HG03135 (cell line): ENCODE measurements at regions not wholly inside any gene's neighbourhood (a gene's known extent, or its start where the extent isn't known, plus 50 kb on each side); places are given as distances from the start of the nearest gene placed in this dataset.
"Not testable (repeated sequence)": the region's sequence is repeated elsewhere in the genome, so short reads cannot be mapped to it uniquely, and the experiment has no call there.

ENCODE experiments used
- ATAC-seq: cut with Tn5 transposase; IDR thresholded peaks from one replicate; pipeline ENCODE4 v1.9.1; 2021; ENCODE audit warnings: mild to moderate bottlenecking, moderate library complexity; ENCODE audit not compliant: unreplicated experiment

DNA sequence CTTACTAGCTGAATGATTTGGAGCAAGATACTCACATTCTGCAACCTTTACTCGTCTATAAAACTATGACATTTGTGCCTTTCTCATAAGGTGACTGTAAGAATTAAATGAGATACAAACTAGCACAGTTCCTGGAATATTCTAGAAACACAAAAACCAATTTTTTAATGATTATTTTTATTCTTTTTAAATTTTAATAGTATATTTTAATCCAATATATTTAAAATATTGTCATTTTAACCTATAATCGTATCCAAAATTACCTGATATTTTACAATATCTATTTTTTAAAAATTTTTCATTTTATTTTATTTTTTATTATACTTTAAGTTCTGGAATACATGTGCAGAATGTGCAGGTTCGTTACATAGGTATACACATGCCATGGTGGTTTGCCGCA is 238.1 kb downstream of the OLFM4 start:
- no peak for ATAC-seq

GRCh38 chr13:53269634-53270033 is 241.0 kb downstream of the OLFM4 start:
- no peak for ATAC-seq

GRCh38 chr13:53272873-53273272 is 244.3 kb downstream of the OLFM4 start:
- ATAC-seq: no peak

DNA sequence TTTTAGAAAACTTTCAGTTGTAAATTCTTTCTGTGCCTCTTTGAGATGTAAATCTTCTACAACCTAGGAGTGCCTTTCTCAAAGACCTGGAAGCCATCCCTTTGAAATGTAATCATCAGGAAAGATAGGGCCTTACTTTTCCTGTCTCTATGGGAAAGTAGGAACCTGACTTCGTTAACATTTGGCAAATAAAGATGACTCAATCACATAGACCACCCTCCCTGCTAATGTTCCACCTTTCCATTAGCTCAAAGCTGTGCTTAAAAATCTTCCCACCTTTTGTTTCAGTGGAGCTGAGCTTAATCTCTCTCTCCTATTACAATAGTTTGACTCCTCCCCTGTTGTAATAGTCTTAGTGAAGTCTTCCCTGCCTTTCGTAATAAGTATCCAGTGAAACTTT is 247.7 kb downstream of the OLFM4 start:
- ATAC-seq: no peak

GRCh38 chr13:53281677-53282076 is 253.1 kb downstream of the OLFM4 start:
- no peak for ATAC-seq

DNA sequence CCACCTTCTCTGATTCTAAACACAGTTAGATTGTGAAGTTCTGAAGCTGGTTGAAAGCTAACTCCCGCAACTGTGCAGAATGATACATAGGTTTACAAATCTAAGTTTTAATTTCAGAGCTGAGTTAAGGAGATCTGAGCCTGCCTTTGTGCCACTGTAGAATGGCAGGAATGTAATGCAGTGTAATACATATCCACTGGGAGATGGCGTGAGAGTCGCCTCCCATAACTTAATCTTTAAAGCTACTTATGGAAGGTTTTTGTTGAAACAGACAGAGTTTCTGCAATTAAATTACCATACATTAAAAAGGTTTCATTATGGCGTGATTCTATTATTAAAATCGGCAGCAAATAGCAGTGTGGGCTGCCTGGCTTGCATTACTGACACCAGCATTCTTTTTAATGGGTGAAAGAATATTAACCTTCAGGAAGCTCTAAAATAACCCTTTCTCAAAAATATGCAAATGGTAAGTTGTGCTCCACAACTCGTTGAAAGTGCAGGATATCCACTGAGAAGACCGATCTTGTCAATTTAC is 257.4 kb downstream of the OLFM4 start:
- no peak for ATAC-seq

DNA sequence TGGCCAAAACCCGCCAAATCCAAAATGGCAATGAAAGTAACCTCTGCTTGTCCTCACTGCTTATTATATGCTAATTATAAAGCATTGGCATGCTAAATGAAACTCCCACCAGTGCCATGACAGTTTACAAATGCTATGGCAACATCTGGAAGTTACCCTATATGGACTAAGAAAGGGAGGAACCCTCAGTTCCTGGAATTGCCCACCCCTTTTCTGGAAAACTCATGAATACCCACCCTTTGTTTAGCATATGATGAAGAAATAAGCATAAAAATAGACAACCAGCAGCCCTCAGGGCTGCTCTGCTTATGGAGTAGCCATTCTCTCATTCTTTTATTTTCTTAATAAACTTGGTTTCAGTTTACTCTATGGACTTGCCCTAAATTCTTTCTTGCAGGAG is 269.8 kb downstream of the OLFM4 start:
- ATAC-seq: no peak

DNA sequence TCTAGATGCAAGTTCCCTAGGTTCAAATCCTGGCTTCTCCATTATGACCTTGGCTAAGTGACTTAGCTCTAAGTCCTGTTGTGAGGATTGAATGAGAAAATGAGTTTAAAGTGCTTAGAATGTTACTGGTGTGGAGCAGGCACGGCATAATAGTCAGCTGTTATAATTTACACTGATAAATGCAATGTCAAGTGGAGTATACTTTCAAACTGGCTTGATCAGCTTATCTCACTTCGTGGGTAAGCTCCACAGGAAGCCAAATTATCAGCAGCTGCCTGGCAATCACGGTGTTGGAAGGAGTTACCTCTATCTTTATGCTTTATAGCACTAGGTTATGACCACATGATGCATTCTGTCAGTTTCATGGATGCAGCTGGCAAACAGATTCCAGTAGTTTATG is 272.8 kb downstream of the OLFM4 start:
- no peak for ATAC-seq

- ATAC-seq: not testable (repeated sequence)
Measured at GRCh38 chr13:53305419-53305818, 276.8 kb downstream of the OLFM4 start.

DNA sequence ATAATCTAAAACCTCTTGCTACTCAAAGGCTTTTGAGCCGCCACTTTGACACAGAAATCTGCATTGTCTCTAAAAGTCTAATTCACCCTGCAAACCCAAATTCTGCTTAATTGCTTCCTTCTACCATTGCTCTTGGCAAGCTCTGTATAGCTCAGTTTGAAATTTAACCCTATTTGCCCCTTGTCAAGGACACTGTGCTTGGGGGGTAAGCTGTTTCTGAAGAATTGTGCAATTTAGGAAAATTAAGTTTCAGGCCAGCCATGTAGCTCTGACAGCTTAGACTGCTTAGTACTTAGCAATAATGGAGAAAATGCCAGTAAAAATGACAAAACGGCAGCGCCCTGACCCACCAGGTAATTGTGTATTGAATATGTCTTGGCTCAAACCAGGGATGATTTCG is 282.2 kb downstream of the OLFM4 start:
- ATAC-seq: no peak

DNA sequence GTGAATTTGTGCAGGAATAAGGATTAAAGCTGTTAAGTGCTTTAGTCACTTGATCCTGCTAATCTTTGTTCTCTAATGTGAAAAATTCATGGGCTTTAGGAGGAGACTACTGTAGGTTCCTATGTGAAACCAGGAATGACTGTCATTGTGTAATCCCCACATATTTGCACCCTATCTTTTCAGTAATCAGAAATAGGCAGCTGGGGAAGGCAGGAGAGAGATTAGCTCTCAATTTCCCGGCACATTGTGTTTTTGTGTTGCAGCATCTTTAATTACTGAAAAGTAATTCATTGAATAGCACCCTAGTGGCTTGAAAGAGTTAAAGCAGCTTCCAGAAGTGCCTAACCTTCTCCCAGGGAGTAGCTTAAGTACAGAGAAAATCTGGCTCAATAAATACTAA is 282.9 kb downstream of the OLFM4 start:
- ATAC-seq: no peak

DNA sequence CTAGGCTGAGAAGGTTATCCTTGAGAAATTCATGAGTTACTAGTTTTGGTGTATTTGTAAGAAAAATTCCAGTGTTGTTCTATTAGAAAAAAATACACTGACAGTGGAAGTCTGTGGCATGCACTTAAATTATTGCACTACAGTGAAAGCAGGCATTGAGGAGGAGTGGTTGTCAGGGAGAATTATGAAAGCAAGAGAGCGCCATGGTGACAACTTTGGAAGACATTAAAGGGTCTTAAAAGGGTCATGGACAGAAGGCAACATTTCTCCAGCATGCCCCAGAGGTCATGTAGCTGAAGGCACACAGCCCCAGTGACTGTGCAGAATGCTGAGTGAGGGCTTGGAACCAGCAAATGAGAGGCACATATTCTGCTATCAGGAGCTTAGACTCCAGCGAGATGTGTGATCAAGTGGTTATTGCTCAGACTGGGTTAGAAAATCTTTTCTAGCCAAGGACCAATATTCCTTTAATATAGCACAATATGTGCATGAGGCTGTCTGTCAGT is 292.7 kb downstream of the OLFM4 start:
- ATAC-seq: no peak

DNA sequence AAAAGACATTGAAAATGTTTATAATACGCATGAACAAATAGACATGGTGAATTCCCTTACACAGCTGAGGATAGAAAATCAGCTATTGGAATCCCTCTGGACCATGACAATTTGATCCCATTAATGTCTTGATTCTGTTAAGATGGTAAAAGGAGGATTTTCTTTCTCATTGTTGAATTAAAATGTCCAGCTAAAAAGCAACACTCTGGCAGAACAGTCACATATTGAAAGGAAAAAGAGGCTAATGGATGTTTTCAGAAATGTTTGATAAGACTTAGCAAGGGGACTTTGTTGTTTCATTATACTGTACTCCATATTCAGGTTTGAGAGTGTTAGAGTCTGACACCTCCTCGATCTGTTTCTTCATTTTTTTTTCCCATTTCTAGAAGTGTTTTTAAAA is 296.0 kb downstream of the OLFM4 start:
- no peak for ATAC-seq

GRCh38 chr13:53326716-53327115 is 298.1 kb downstream of the OLFM4 start:
- ATAC-seq: no peak

DNA sequence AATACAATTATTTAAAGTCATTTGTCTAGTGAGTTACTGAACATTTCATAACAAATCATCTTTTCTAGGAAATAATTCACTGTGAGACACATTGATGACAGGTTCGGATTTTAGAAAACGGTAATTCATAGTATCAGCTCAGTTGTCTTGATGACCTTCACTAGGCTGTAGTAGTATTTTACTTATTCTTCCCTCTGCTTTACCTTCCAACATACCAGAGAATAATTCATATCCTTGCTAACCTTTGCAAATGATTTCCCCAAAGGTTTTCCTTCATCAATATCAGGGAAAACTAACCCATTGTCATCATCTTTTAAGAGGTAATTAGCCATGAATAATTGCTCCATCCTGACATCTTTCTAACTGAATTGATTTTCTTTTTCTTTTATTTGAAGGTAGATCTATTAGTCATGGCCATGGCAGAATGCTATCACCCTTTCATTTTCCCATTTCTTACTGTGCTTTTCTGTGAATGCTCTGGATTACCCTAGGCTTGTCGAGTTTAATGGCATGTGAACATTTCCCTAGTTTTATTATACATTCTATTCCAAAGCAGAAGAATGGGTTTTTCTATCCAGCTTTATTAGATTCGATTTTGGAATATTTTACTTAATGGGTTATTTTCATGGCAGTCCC is 299.2 kb downstream of the OLFM4 start:
- no peak for ATAC-seq

- no peak for ATAC-seq
Measured at GRCh38 chr13:53336441-53337160, 308.0 kb downstream of the OLFM4 start.

GRCh38 chr13:53338760-53339159 is 310.1 kb downstream of the OLFM4 start:
- no peak for ATAC-seq

GRCh38 chr13:53340505-53341143 is 312.0 kb downstream of the OLFM4 start:
- ATAC-seq: no peak

DNA sequence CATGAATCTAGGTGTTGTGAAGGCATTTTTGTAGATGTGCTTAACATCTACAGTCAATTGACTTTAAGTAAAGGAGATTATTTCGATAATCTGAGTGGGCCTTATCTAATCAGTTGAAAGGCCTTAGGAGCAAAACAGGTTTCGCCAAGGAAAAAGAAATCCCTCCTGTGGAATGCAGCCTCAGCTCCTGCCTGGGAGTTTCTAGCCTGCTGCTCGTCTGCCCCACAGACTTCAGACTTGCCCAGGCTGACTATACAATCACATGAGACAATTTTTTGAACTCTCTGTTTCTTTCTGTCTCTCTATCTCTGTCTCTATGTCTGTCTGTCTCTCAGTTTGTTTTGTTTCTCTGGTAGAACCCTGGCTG is 312.5 kb downstream of the OLFM4 start:
- ATAC-seq: no peak

DNA sequence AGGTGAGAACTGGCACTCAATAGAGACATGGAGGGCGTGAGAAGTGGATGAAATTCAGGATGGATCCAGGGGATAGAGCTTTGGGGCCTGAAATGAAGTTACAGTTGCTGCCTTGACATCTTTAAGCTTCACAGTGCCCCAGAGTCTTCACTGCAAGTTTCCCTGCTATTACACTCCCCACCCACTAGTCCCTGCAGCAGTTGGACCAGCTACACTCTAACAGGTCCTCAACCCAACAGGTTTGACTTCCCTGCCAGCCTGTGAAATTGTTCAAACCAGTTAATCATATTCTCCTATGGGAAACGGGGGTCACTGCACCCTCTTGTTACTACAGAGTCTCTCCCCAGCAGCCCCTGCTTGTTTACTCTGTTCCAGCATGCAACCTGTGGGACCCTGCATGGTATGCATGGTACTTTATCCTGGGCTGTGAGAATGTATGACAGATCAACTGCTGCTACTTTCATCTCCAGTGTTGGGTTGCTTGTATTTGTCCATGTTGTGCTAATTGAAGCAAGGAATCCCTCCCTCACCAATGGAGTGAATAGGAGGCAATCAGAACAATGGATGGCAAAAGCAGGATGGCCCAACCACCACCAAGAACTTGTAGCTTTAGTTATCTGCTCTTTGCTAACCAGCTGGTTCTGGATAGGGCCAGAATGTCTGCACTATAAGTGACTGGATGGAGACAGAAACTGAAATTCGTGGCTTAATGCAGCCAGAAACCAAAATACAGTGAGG is 314.2 kb downstream of the OLFM4 start:
- no peak for ATAC-seq

DNA sequence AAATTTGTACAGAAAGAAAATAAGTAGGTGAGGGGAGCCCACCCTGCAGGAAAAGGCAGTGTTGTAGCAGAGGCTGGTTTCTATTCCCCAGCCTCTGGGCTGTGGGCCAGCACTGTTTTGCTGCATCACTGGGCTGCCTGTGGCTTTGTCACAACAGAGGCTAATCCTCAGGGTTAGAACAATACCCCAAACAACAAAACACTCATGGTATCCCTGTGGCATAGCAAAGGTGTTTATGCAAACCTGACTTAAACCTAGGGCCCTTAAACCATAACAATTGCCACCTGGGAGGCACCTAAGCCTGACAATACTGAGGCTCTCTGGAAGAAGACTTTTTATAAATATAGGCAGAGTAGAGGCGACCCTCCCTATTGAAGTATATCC is 314.7 kb downstream of the OLFM4 start:
- ATAC-seq: no peak
